ENCODE measurements at regions not wholly inside any gene's neighbourhood (a gene's known extent, or its start where the extent isn't known, plus 50 kb on each side); places are given as distances from the start of the nearest gene placed in this dataset.

DNA sequence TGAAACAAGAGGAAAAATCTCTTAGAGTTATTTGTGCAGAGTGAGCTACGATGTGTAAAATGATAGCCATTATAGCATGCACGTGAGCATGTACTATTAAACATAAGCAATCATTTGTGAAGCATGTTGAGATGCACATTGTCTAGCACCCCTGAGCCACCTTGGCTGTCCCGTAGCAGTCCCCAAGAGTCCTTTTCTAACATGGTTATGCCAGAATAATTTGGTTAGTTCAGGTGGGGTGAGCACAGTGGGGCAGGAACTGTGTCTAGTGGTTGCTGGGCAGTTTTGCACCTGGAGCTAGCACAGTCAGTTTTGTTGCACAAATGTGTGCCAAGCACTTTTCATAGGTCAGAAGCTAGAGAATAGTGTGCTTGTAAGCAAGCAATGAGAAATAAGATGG, 809.8 kb downstream of the RNF144A start:
- no peak overlapping the region for H4K5ac ChIP-seq (ENCODE audit: insufficient read length, low read depth, low read length)
- H3K79me1 ChIP-seq (ENCODE audit: insufficient read depth, low read depth, low read length, poor library complexity, severe bottlenecking) = no peaks in the 10 kb centered on the region
- H2BK15ac ChIP-seq (ENCODE audit: low read depth, low read length) = no peak overlapping the region
- no peak overlapping the region for H2AFZ ChIP-seq (ENCODE audit: low read length)
- no peak overlapping the region for H4K91ac ChIP-seq (ENCODE audit: insufficient read length, low read depth, low read length)
- H3K36me3 Mint-ChIP-seq (ENCODE audit: insufficient read depth in 1 of 3, low read depth in 3 of 3) = peaks cover 0 to 2% (median 0%) of the 10 kb centered on the region in 3 experiments; a peak in 1 of 7 replicates
- H2BK12ac ChIP-seq (ENCODE audit: insufficient read length, low read depth, low read length) = no peak overlapping the region
- no peak overlapping the region for H3K27ac Mint-ChIP-seq
- H3K4me1 ChIP-seq (ENCODE audit: insufficient read depth, low read length) = peaks cover 4% of the 10 kb centered on the region; the same call in 1 of the 2 replicates
- H3K18ac ChIP-seq (ENCODE audit: insufficient read length, low read depth, low read length) = no peak overlapping the region
- H4K20me1 ChIP-seq (ENCODE audit: control insufficient read depth, insufficient read depth, insufficient read length) = no peaks in the 10 kb centered on the region
- H2AK5ac ChIP-seq (ENCODE audit: insufficient read length, low read length) = no peak overlapping the region
- no peak overlapping the region for H2BK5ac ChIP-seq (ENCODE audit: insufficient read length, low read length)
- H3K4me1 Mint-ChIP-seq = peaks cover 5 to 11% of the 10 kb centered on the region in 2 experiments; a peak in 3 of 4 replicates
- H3K9me3 Mint-ChIP-seq = no peaks in the 10 kb centered on the region
- WGBS (ENCODE audit: extremely low coverage, insufficient read length, low lambda C conversion rate) = no CpG with 5 or more reads among the region's 3 CpGs
- no peak overlapping the region for H3K4ac ChIP-seq (ENCODE audit: low read depth, low read length)
- no peak overlapping the region for H3K9ac ChIP-seq (ENCODE audit: extremely low read depth, insufficient read length, low read length)
- no peaks in the 10 kb centered on the region for H3K27me3 Mint-ChIP-seq (ENCODE audit: low read depth)
- DNase-seq = no peak
- H3K56ac ChIP-seq (ENCODE audit: insufficient read length, low read depth, low read length) = no peak overlapping the region
- no peak overlapping the region for H2BK120ac ChIP-seq (ENCODE audit: low read depth, low read length, poor library complexity, severe bottlenecking)
- H3K9me3 ChIP-seq (ENCODE audit: control insufficient read depth, low read depth, low read length) = no peaks in the 10 kb centered on the region
- TF ChIP-seq, protein P1, sequence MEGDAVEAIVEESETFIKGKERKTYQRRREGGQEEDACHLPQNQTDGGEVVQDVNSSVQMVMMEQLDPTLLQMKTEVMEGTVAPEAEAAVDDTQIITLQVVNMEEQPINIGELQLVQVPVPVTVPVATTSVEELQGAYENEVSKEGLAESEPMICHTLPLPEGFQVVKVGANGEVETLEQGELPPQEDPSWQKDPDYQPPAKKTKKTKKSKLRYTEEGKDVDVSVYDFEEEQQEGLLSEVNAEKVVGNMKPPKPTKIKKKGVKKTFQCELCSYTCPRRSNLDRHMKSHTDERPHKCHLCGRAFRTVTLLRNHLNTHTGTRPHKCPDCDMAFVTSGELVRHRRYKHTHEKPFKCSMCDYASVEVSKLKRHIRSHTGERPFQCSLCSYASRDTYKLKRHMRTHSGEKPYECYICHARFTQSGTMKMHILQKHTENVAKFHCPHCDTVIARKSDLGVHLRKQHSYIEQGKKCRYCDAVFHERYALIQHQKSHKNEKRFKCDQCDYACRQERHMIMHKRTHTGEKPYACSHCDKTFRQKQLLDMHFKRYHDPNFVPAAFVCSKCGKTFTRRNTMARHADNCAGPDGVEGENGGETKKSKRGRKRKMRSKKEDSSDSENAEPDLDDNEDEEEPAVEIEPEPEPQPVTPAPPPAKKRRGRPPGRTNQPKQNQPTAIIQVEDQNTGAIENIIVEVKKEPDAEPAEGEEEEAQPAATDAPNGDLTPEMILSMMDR (conservative IDR thresholded peaks at IDR 0.05) = no peak
- H4K8ac ChIP-seq (replicated peaks; ENCODE audit: insufficient read length, low read depth, low read length) = no peak overlapping the region
- H3K27ac ChIP-seq (ENCODE audit: insufficient read length, low read depth, low read length) = no peak overlapping the region
- H2BK20ac ChIP-seq (ENCODE audit: low read depth, low read length, poor library complexity, severe bottlenecking) = no peak overlapping the region
- H3K23me2 ChIP-seq (ENCODE audit: insufficient read length, low read depth, low read length, poor library complexity, severe bottlenecking) = no peaks in the 10 kb centered on the region
- H3K27me3 ChIP-seq (ENCODE audit: insufficient read depth, low read length) = no peaks in the 10 kb centered on the region
- no peak overlapping the region for H3K23ac ChIP-seq (ENCODE audit: insufficient read length, low read depth, low read length)
- H3K79me2 ChIP-seq (ENCODE audit: insufficient read depth, low read length) = no peaks in the 10 kb centered on the region
- no peak overlapping the region for H3K4me2 ChIP-seq (ENCODE audit: insufficient read depth, insufficient read length, low read length)
- no peak overlapping the region for H3T11ph ChIP-seq (ENCODE audit: low read length)
- no peak overlapping the region for H3K4me3 Mint-ChIP-seq
- H3K14ac ChIP-seq (ENCODE audit: insufficient read depth, low read length) = no peak overlapping the region

Measured in H9 (cell line).